ENCODE measurements at regions not wholly inside any gene's neighbourhood (a gene's known extent, or its start where the extent isn't known, plus 50 kb on each side); places are given as distances from the start of the nearest gene placed in this dataset.

- TF ChIP-seq, protein P1, sequence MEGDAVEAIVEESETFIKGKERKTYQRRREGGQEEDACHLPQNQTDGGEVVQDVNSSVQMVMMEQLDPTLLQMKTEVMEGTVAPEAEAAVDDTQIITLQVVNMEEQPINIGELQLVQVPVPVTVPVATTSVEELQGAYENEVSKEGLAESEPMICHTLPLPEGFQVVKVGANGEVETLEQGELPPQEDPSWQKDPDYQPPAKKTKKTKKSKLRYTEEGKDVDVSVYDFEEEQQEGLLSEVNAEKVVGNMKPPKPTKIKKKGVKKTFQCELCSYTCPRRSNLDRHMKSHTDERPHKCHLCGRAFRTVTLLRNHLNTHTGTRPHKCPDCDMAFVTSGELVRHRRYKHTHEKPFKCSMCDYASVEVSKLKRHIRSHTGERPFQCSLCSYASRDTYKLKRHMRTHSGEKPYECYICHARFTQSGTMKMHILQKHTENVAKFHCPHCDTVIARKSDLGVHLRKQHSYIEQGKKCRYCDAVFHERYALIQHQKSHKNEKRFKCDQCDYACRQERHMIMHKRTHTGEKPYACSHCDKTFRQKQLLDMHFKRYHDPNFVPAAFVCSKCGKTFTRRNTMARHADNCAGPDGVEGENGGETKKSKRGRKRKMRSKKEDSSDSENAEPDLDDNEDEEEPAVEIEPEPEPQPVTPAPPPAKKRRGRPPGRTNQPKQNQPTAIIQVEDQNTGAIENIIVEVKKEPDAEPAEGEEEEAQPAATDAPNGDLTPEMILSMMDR (IDR thresholded peaks at IDR 0.05; ENCODE audit: low read depth, low read length): no peak
- no peak for TF ChIP-seq EZH2phosphoT487 (IDR thresholded peaks at IDR 0.05; ENCODE audit: low read depth)
Observed at GRCh38 chr4:155599085-155599484, 67.6 kb upstream of the GUCY1A1 start.
